Caco-2 (cell line): ENCODE measurements at regions not wholly inside any gene's neighbourhood (a gene's known extent, or its start where the extent isn't known, plus 50 kb on each side); places are given as distances from the start of the nearest gene placed in this dataset.
"Not testable (repeated sequence)": the region's sequence is repeated elsewhere in the genome, so short reads cannot be mapped to it uniquely, and the experiment has no call there.

Experiments used
- BruUV-seq: library from RNA; stranded (reverse); fragments of 400-500 nt; replicated peaks from 2 replicates; lab custom pipeline; 2021; lab: Mats Ljungman, UMichigan
- CTCF ChIA-PET: fragments of 300-600 bp; sonication (Branson Sonifier 250); formaldehyde crosslinking; loops from one replicate; lab custom pipeline; 2022; ENCODE audit warnings: antibody characterized with exemption; lab: Charles Lee
- POLR2A ChIA-PET: fragments of 300-600 bp; sonication (Branson Sonifier 250); formaldehyde crosslinking; loops from one replicate; lab custom pipeline; 2022; ENCODE audit warnings: antibody characterized with exemption; lab: Charles Lee
- DNase-seq, 2 experiments: peaks; one replicate each; pipeline versions ENCODE4 v3.0.0 to v3.0.0-alpha.2; 2020 to 2022
- H3K27me3 ChIP-seq: replicated peaks from 2 replicates; pipeline ENCODE4 v1.6.0; 2011; ENCODE audit warnings: low read length; ENCODE audit not compliant: control insufficient read depth, insufficient read depth
- H3K36me3 ChIP-seq: 2 replicates; pipeline ENCODE4 v1.5.1; 2011; ENCODE audit warnings: low read length; ENCODE audit not compliant: control insufficient read depth, insufficient read depth
- H3K4me1 ChIP-seq: fragments of 250-450 bp; sonication (Bioruptor Pico); 2 replicates; pipeline ENCODE4 v1.5.1; 2020; ENCODE audit warnings: mild to moderate bottlenecking
- H3K4me3 ChIP-seq: 2 replicates; pipeline ENCODE4 v1.5.1; 2011; ENCODE audit warnings: low read depth, mild to moderate bottlenecking, control low read depth, low read length
- H3K9me3 ChIP-seq: fragments of 250-450 bp; sonication (Bioruptor Pico); 2 replicates; pipeline ENCODE4 v1.5.1; 2020; ENCODE audit warnings: mild to moderate bottlenecking, moderate library complexity
- H3K27ac Mint-ChIP-seq: one replicate; pipeline ENCODE4 v1.8.0; 2022; ENCODE audit warnings: mixed read lengths; ENCODE audit not compliant: unreplicated experiment
- H3K27me3 Mint-ChIP-seq: one replicate; pipeline ENCODE4 v1.8.0; 2022; ENCODE audit warnings: mixed read lengths; ENCODE audit not compliant: insufficient read depth, unreplicated experiment
- H3K36me3 Mint-ChIP-seq: one replicate; pipeline ENCODE4 v1.8.0; 2022; ENCODE audit warnings: mild to moderate bottlenecking, mixed read lengths; ENCODE audit not compliant: insufficient read depth, unreplicated experiment
- H3K4me1 Mint-ChIP-seq: one replicate; pipeline ENCODE4 v1.8.0; 2022; ENCODE audit warnings: low read depth, mixed read lengths; ENCODE audit not compliant: unreplicated experiment
- H3K4me3 Mint-ChIP-seq: one replicate; pipeline ENCODE4 v1.8.0; 2022; ENCODE audit warnings: mild to moderate bottlenecking, moderate library complexity, mixed read lengths; ENCODE audit not compliant: unreplicated experiment
- H3K9me3 Mint-ChIP-seq: one replicate; pipeline ENCODE4 v1.8.0; 2022; ENCODE audit warnings: mixed read lengths; ENCODE audit not compliant: unreplicated experiment
- CTCF ChIP-seq, 2 experiments: fragments of 200-600 bp in 1 of 2; IDR thresholded peaks; 1 replicate in 1 of 2; 2 replicates in 1 of 2; pipeline versions ENCODE4 v1.5.1 to v1.8.0; 2011 to 2022; ENCODE audit warnings: antibody characterized with exemption in 1 of 2, control low read depth in 1 of 2, inconsistent platforms in 1 of 2, low read depth in 1 of 2, low read length in 1 of 2, mild to moderate bottlenecking in 1 of 2, moderate library complexity in 1 of 2; ENCODE audit not compliant: insufficient read depth in 1 of 2, severe bottlenecking in 1 of 2, unreplicated experiment in 1 of 2
- intact Hi-C: fragments of 100-400 bp; cut with micrococcal nuclease; formaldehyde crosslinking; loops from one replicate; pipeline ENCODE4 v1.10.0; 2022; ENCODE audit not compliant: unreplicated experiment

GRCh38 chr16:60407034-60407433 is 1629.2 kb downstream of the CDH8 start:
- no peaks in the 10 kb centered on the region for H3K9me3 Mint-ChIP-seq
- Histone ChIP-seq H3K4me3 (no peak overlapping the region), H3K4me1 (no peaks in the 10 kb centered on the region), H3K27me3 (no peaks in the 10 kb centered on the region), H3K36me3 (no peaks in the 10 kb centered on the region), H3K9me3 (no peaks in the 10 kb centered on the region)
- no peaks in the 10 kb centered on the region for H3K4me1 Mint-ChIP-seq
- DNase-seq, result no peak
- TF ChIP-seq CTCF (IDR thresholded peaks at IDR 0.05; ENCODE audit: insufficient read depth in 1 of 2, low read depth in 1 of 2, low read length in 1 of 2, severe bottlenecking in 1 of 2, unreplicated experiment in 1 of 2), result no peak
- H3K4me3 Mint-ChIP-seq, result no peak overlapping the region
- ChIA-PET CTCF (no interaction called here), POLR2A (no interaction called here)
- H3K27me3 Mint-ChIP-seq, result no peaks in the 10 kb centered on the region
- no peaks in the 10 kb centered on the region for H3K36me3 Mint-ChIP-seq
- intact Hi-C loops, result no loop called here
- BruUV-seq, result no TSS peak
- no peak overlapping the region for H3K27ac Mint-ChIP-seq

GRCh38 chr16:60405286-60405685 is 1631.0 kb downstream of the CDH8 start:
- Mint-ChIP-seq H3K27ac (no peak overlapping the region), H3K4me1 (no peaks in the 10 kb centered on the region), H3K36me3 (no peaks in the 10 kb centered on the region), H3K9me3 (no peaks in the 10 kb centered on the region), H3K27me3 (no peaks in the 10 kb centered on the region), H3K4me3 (no peak overlapping the region)
- intact Hi-C loops, result no loop called here
- no peak for TF ChIP-seq CTCF (IDR thresholded peaks at IDR 0.05; ENCODE audit: insufficient read depth in 1 of 2, low read depth in 1 of 2, low read length in 1 of 2, severe bottlenecking in 1 of 2, unreplicated experiment in 1 of 2)
- no peak overlapping the region for H3K4me3 ChIP-seq
- ChIA-PET CTCF (no interaction called here), POLR2A (no interaction called here)
- H3K36me3 ChIP-seq, result no peaks in the 10 kb centered on the region
- no peaks in the 10 kb centered on the region for H3K4me1 ChIP-seq
- H3K9me3 ChIP-seq, result no peaks in the 10 kb centered on the region
- H3K27me3 ChIP-seq, result no peaks in the 10 kb centered on the region
- DNase-seq, result no peak
- BruUV-seq, result no TSS peak

GRCh38 chr16:60404401-60404800 is 1631.8 kb downstream of the CDH8 start:
- H3K4me1 ChIP-seq, result no peaks in the 10 kb centered on the region
- H3K36me3 Mint-ChIP-seq, result no peaks in the 10 kb centered on the region
- ChIA-PET CTCF (no interaction called here), POLR2A (no interaction called here)
- H3K27ac Mint-ChIP-seq, result no peak overlapping the region
- no peaks in the 10 kb centered on the region for H3K9me3 ChIP-seq
- no peak overlapping the region for H3K4me3 ChIP-seq
- H3K4me3 Mint-ChIP-seq, result no peak overlapping the region
- DNase-seq, result no peak
- no peaks in the 10 kb centered on the region for H3K4me1 Mint-ChIP-seq
- no peaks in the 10 kb centered on the region for H3K36me3 ChIP-seq
- no peaks in the 10 kb centered on the region for H3K9me3 Mint-ChIP-seq
- no peaks in the 10 kb centered on the region for H3K27me3 ChIP-seq
- intact Hi-C loops, result no loop called here
- TF ChIP-seq CTCF (IDR thresholded peaks at IDR 0.05; ENCODE audit: insufficient read depth in 1 of 2, low read depth in 1 of 2, low read length in 1 of 2, severe bottlenecking in 1 of 2, unreplicated experiment in 1 of 2), result no peak
- no TSS peak for BruUV-seq
- peaks cover 4% of the 10 kb centered on the region for H3K27me3 Mint-ChIP-seq

GRCh38 chr16:60402941-60403340 is 1633.3 kb downstream of the CDH8 start:
- H3K9me3 Mint-ChIP-seq, H3K27ac Mint-ChIP-seq, H3K4me3 ChIP-seq, H3K27me3 ChIP-seq, BruUV-seq, H3K27me3 Mint-ChIP-seq, CTCF ChIA-PET, H3K36me3 Mint-ChIP-seq, DNase-seq, H3K4me1 ChIP-seq, H3K9me3 ChIP-seq, H3K4me3 Mint-ChIP-seq, POLR2A ChIA-PET, intact Hi-C loops, H3K4me1 Mint-ChIP-seq, H3K36me3 ChIP-seq: not testable (repeated sequence)
